GM23338 (cell line): ENCODE measurements at regions not wholly inside any gene's neighbourhood (a gene's known extent, or its start where the extent isn't known, plus 50 kb on each side); places are given as distances from the start of the nearest gene placed in this dataset.

Experiments
- ATAC-seq: fragments of 200-7000 bp; cut with Tn5 transposase; 3 replicates; pipeline ENCODE4 v1.9.1; 2020
- DNase-seq: peaks from one replicate; pipeline ENCODE4 v3.0.0-alpha.2; 2015; ENCODE audit warnings: low spot score
- H2AFZ ChIP-seq: fragments of 200-600 bp; sonication (generic); 2 replicates; pipeline ENCODE4 v1.8.0; 2016; ENCODE audit warnings: antibody characterized with exemption, mild to moderate bottlenecking, moderate library complexity
- H3F3A ChIP-seq: fragments of 200-600 bp; sonication (generic); replicated peaks from 2 replicates; pipeline ENCODE4 v1.8.0; 2017; ENCODE audit warnings: antibody characterized with exemption, mixed run types, low read depth
- H3K27ac ChIP-seq: fragments of 200-600 bp; sonication (generic); 2 replicates; pipeline ENCODE4 v1.6.1; 2016; ENCODE audit warnings: low read depth
- H3K27me3 ChIP-seq: fragments of 200-600 bp; sonication (generic); 2 replicates; pipeline ENCODE4 v1.8.0; 2016; ENCODE audit warnings: mild to moderate bottlenecking, mixed run types, moderate library complexity; ENCODE audit not compliant: insufficient read depth
- H3K36me3 ChIP-seq: fragments of 200-600 bp; sonication (generic); 2 replicates; pipeline ENCODE4 v1.8.0; 2016; ENCODE audit warnings: mild to moderate bottlenecking; ENCODE audit not compliant: insufficient read depth
- H3K4me1 ChIP-seq: fragments of 200-600 bp; sonication (generic); 2 replicates; pipeline ENCODE4 v1.8.0; 2016; ENCODE audit warnings: mild to moderate bottlenecking, moderate library complexity; ENCODE audit not compliant: insufficient read depth
- H3K4me2 ChIP-seq: fragments of 200-600 bp; sonication (generic); 2 replicates; pipeline ENCODE4 v1.7.1; 2017; ENCODE audit warnings: mixed run types
- H3K4me3 ChIP-seq: fragments of 200-600 bp; sonication (generic); 2 replicates; pipeline ENCODE4 v1.6.1; 2016; ENCODE audit warnings: mixed run types
- H3K79me2 ChIP-seq: fragments of 200-600 bp; sonication (generic); replicated peaks from 2 replicates; pipeline ENCODE4 v1.8.0; 2017; ENCODE audit warnings: mild to moderate bottlenecking; ENCODE audit not compliant: insufficient read depth
- H3K9me2 ChIP-seq: fragments of 200-600 bp; sonication (generic); 2 replicates; pipeline ENCODE4 v1.8.0; 2017; ENCODE audit not compliant: insufficient read depth
- H4K20me1 ChIP-seq: fragments of 200-600 bp; sonication (generic); replicated peaks from 2 replicates; pipeline ENCODE4 v1.8.0; 2017; ENCODE audit warnings: mild to moderate bottlenecking; ENCODE audit not compliant: insufficient read depth
- H3K27ac Mint-ChIP-seq: 2 replicates; pipeline ENCODE4 v1.8.0; 2020; ENCODE audit warnings: inconsistent platforms, mild to moderate bottlenecking, moderate library complexity, mixed read lengths
- H3K27me3 Mint-ChIP-seq: 3 replicates; pipeline ENCODE4 v1.8.0; 2022; ENCODE audit warnings: low read depth, mild to moderate bottlenecking, moderate library complexity, mixed read lengths, inconsistent platforms; ENCODE audit not compliant: insufficient read depth, poor library complexity
- H3K36me3 Mint-ChIP-seq: 3 replicates; pipeline ENCODE4 v1.8.0; 2021; ENCODE audit warnings: low read depth, mild to moderate bottlenecking, inconsistent platforms, moderate library complexity, mixed read lengths
- H3K4me1 Mint-ChIP-seq: 3 replicates; pipeline ENCODE4 v1.8.0; 2020; ENCODE audit warnings: mild to moderate bottlenecking, inconsistent platforms, mixed read lengths
- H3K4me3 Mint-ChIP-seq: 3 replicates; pipeline ENCODE4 v1.8.0; 2021; ENCODE audit warnings: moderate library complexity, mild to moderate bottlenecking, inconsistent platforms, mixed read lengths
- H3K9me3 Mint-ChIP-seq: 3 replicates; pipeline ENCODE4 v1.8.0; 2020; ENCODE audit warnings: moderate library complexity, mild to moderate bottlenecking, inconsistent platforms, mixed read lengths
- CREB1 ChIP-seq: fragments of 250-450 bp; sonication (Bioruptor Pico); IDR thresholded peaks from 2 replicates; pipeline ENCODE4 v1.5.0; 2020; ENCODE audit warnings: low read depth, mild to moderate bottlenecking, moderate library complexity
- EZH2 ChIP-seq: fragments of 200-600 bp; sonication (generic); IDR thresholded peaks from one replicate; pipeline ENCODE4 v1.8.0; 2017; ENCODE audit warnings: antibody characterized with exemption, mild to moderate bottlenecking, low read depth; ENCODE audit not compliant: unreplicated experiment
- EZH2phosphoT487 ChIP-seq: fragments of 200-600 bp; sonication (generic); IDR thresholded peaks from one replicate; pipeline ENCODE4 v1.8.1; 2018; ENCODE audit warnings: antibody characterized with exemption; ENCODE audit not compliant: unreplicated experiment
- JUNB ChIP-seq: IDR thresholded peaks from one replicate; pipeline ENCODE4 v1.6.1; 2016; ENCODE audit warnings: antibody characterized with exemption; ENCODE audit not compliant: unreplicated experiment
- NANOG ChIP-seq: IDR thresholded peaks from 2 replicates; pipeline ENCODE4 v1.6.1; 2016; ENCODE audit warnings: antibody characterized with exemption, borderline replicate concordance
- POLR2AphosphoS5 ChIP-seq: IDR thresholded peaks from 2 replicates; pipeline ENCODE4 v1.6.1; 2016; ENCODE audit warnings: antibody characterized with exemption, low read depth
- STAT1 ChIP-seq: IDR thresholded peaks from one replicate; pipeline ENCODE4 v1.6.1; 2016; ENCODE audit warnings: antibody characterized with exemption; ENCODE audit not compliant: unreplicated experiment
- ZNF114 ChIP-seq: fragments of 250-450 bp; sonication (Bioruptor Pico); IDR thresholded peaks from 2 replicates; pipeline ENCODE4 v1.5.0; 2020; ENCODE audit warnings: mild to moderate bottlenecking, moderate library complexity
- ZNF331 ChIP-seq: fragments of 250-450 bp; sonication (Bioruptor Pico); IDR thresholded peaks from 2 replicates; pipeline ENCODE4 v1.5.0; 2020; ENCODE audit warnings: low read depth, mild to moderate bottlenecking, moderate library complexity
- TF ChIP-seq, protein P1 (sequence below): fragments of 250-450 bp; sonication (Bioruptor Pico); IDR thresholded peaks from 2 replicates; pipeline ENCODE4 v1.5.0; 2020; ENCODE audit warnings: mild to moderate bottlenecking, moderate library complexity
- TF ChIP-seq, protein P2 (sequence below), 2 experiments: fragments of 200-600 bp in 1 of 2; sonication (generic) in 1 of 2; conservative IDR thresholded peaks; 2 replicates each; pipeline versions ENCODE4 v1.5.1 to v1.6.1; 2016 to 2017; ENCODE audit warnings: antibody characterized with exemption in 2 of 2, low read depth in 2 of 2, mild to moderate bottlenecking in 2 of 2, moderate library complexity in 1 of 2
- TF ChIP-seq, protein P3 (sequence below): IDR thresholded peaks from 2 replicates; pipeline ENCODE4 v1.6.1; 2016; ENCODE audit warnings: antibody characterized with exemption
- TF ChIP-seq, protein P4 (sequence below): IDR thresholded peaks from one replicate; pipeline ENCODE4 v1.6.1; 2018; ENCODE audit warnings: antibody characterized with exemption; ENCODE audit not compliant: unreplicated experiment

DNA sequence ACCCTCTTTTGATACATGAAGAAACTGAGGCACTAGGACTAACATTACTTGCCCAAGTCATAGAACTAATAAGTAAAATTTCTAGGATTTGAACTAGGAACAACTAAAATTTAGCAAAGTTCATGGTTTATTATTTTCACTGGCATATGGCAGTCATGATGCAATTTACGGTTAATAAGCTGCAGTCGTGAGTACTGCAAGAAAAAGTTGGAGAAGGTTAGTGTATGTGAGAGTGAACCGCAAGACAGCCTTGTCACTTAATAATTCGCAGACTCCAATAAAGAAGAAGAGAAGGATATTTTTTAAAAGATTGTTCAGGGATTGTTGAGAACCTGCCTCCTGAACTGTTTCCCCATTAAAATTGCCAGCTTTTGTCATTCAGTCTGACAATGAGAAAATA, 663.4 kb upstream of the TENM4 start (continued):
- TF ChIP-seq, protein P1, sequence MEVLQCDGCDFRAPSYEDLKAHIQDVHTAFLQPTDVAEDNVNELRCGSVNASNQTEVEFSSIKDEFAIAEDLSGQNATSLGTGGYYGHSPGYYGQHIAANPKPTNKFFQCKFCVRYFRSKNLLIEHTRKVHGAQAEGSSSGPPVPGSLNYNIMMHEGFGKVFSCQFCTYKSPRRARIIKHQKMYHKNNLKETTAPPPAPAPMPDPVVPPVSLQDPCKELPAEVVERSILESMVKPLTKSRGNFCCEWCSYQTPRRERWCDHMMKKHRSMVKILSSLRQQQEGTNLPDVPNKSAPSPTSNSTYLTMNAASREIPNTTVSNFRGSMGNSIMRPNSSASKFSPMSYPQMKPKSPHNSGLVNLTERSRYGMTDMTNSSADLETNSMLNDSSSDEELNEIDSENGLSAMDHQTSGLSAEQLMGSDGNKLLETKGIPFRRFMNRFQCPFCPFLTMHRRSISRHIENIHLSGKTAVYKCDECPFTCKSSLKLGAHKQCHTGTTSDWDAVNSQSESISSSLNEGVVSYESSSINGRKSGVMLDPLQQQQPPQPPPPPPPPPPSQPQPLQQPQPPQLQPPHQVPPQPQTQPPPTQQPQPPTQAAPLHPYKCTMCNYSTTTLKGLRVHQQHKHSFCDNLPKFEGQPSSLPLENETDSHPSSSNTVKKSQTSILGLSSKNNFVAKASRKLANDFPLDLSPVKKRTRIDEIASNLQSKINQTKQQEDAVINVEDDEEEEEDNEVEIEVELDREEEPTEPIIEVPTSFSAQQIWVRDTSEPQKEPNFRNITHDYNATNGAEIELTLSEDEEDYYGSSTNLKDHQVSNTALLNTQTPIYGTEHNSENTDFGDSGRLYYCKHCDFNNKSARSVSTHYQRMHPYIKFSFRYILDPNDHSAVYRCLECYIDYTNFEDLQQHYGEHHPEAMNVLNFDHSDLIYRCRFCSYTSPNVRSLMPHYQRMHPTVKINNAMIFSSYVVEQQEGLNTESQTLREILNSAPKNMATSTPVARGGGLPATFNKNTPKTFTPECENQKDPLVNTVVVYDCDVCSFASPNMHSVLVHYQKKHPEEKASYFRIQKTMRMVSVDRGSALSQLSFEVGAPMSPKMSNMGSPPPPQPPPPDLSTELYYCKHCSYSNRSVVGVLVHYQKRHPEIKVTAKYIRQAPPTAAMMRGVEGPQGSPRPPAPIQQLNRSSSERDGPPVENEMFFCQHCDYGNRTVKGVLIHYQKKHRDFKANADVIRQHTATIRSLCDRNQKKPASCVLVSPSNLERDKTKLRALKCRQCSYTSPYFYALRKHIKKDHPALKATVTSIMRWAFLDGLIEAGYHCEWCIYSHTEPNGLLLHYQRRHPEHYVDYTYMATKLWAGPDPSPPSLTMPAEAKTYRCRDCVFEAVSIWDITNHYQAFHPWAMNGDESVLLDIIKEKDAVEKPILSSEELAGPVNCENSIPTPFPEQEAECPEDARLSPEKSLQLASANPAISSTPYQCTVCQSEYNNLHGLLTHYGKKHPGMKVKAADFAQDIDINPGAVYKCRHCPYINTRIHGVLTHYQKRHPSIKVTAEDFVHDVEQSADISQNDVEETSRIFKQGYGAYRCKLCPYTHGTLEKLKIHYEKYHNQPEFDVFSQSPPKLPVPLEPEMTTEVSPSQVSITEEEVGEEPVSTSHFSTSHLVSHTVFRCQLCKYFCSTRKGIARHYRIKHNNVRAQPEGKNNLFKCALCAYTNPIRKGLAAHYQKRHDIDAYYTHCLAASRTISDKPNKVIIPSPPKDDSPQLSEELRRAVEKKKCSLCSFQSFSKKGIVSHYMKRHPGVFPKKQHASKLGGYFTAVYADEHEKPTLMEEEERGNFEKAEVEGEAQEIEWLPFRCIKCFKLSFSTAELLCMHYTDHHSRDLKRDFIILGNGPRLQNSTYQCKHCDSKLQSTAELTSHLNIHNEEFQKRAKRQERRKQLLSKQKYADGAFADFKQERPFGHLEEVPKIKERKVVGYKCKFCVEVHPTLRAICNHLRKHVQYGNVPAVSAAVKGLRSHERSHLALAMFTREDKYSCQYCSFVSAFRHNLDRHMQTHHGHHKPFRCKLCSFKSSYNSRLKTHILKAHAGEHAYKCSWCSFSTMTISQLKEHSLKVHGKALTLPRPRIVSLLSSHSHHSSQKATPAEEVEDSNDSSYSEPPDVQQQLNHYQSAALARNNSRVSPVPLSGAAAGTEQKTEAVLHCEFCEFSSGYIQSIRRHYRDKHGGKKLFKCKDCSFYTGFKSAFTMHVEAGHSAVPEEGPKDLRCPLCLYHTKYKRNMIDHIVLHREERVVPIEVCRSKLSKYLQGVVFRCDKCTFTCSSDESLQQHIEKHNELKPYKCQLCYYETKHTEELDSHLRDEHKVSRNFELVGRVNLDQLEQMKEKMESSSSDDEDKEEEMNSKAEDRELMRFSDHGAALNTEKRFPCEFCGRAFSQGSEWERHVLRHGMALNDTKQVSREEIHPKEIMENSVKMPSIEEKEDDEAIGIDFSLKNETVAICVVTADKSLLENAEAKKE (CRISPR knock-in tag): no peak
- TF ChIP-seq POLR2AphosphoS5: no peak

DNA sequence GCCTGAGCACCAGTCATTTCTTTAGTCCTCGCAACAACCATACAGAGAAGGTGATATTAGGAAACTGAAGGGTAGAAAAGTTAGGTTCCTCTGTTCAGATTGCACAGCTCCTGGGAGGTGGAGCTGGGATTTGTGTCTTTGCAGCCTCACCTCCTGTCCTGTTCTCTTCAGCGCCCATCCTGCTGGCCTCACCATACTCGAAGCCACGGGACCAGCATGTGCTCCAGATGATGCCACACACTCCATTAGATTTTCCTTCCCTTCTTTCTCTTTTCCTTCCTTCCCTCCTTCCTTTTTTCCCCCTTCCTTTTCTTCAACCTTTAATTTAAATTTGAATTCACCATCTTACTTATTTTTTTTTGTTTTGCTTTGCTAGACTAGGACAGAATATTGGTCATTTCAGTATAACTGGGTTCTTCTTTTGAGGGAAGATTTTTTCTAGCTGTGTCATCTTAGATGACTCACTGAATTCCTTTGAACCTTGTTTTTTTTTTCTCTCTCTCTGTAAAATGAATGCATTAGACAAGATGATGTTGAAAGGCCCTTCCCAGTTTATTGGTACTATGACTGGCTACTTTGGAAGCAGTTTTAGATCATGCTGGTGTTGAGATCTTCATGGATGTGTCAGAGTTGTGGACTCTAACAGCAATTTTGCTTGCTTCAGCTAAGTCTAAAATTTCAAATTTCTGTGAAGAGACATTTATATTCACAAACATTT, 662.5 kb upstream of the TENM4 start:
- Mint-ChIP-seq H3K27ac (no peak overlapping the region), H3K4me3 (no peak overlapping the region), H3K9me3 (no peaks in the 10 kb centered on the region), H3K27me3 (peaks cover 4% of the 10 kb centered on the region), H3K36me3 (no peaks in the 10 kb centered on the region), H3K4me1 (peaks cover 4% of the 10 kb centered on the region; the same call in 2 of the 3 replicates)
- Histone ChIP-seq H3K4me2 (no peak overlapping the region), H3K27ac (no peak overlapping the region), H4K20me1 (no peaks in the 10 kb centered on the region), H3K9me2 (peaks cover 7% of the 10 kb centered on the region; the same call in 1 of the 2 replicates), H3K27me3 (no peaks in the 10 kb centered on the region), H3K36me3 (no peaks in the 10 kb centered on the region), H3K79me2 (no peaks in the 10 kb centered on the region), H3K4me3 (no peak overlapping the region), H3F3A (no peaks in the 10 kb centered on the region), H3K4me1 (no peaks in the 10 kb centered on the region), H2AFZ (no peak overlapping the region)
- no peak for DNase-seq
- no peak for ATAC-seq
- TF ChIP-seq ZNF331 (CRISPR knock-in tag): no peak
- TF ChIP-seq, protein P2, sequence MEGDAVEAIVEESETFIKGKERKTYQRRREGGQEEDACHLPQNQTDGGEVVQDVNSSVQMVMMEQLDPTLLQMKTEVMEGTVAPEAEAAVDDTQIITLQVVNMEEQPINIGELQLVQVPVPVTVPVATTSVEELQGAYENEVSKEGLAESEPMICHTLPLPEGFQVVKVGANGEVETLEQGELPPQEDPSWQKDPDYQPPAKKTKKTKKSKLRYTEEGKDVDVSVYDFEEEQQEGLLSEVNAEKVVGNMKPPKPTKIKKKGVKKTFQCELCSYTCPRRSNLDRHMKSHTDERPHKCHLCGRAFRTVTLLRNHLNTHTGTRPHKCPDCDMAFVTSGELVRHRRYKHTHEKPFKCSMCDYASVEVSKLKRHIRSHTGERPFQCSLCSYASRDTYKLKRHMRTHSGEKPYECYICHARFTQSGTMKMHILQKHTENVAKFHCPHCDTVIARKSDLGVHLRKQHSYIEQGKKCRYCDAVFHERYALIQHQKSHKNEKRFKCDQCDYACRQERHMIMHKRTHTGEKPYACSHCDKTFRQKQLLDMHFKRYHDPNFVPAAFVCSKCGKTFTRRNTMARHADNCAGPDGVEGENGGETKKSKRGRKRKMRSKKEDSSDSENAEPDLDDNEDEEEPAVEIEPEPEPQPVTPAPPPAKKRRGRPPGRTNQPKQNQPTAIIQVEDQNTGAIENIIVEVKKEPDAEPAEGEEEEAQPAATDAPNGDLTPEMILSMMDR (conservative IDR thresholded peaks at IDR 0.05; ENCODE audit: low read depth in 2 of 2): no peak
- no peak for TF ChIP-seq CREB1 (CRISPR knock-in tag)
- no peak for TF ChIP-seq EZH2
- TF ChIP-seq, protein P3, sequence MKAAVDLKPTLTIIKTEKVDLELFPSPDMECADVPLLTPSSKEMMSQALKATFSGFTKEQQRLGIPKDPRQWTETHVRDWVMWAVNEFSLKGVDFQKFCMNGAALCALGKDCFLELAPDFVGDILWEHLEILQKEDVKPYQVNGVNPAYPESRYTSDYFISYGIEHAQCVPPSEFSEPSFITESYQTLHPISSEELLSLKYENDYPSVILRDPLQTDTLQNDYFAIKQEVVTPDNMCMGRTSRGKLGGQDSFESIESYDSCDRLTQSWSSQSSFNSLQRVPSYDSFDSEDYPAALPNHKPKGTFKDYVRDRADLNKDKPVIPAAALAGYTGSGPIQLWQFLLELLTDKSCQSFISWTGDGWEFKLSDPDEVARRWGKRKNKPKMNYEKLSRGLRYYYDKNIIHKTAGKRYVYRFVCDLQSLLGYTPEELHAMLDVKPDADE: no peak
- TF ChIP-seq EZH2phosphoT487: no peak
- TF ChIP-seq JUNB: no peak
- TF ChIP-seq STAT1: no peak
- TF ChIP-seq, protein P4, sequence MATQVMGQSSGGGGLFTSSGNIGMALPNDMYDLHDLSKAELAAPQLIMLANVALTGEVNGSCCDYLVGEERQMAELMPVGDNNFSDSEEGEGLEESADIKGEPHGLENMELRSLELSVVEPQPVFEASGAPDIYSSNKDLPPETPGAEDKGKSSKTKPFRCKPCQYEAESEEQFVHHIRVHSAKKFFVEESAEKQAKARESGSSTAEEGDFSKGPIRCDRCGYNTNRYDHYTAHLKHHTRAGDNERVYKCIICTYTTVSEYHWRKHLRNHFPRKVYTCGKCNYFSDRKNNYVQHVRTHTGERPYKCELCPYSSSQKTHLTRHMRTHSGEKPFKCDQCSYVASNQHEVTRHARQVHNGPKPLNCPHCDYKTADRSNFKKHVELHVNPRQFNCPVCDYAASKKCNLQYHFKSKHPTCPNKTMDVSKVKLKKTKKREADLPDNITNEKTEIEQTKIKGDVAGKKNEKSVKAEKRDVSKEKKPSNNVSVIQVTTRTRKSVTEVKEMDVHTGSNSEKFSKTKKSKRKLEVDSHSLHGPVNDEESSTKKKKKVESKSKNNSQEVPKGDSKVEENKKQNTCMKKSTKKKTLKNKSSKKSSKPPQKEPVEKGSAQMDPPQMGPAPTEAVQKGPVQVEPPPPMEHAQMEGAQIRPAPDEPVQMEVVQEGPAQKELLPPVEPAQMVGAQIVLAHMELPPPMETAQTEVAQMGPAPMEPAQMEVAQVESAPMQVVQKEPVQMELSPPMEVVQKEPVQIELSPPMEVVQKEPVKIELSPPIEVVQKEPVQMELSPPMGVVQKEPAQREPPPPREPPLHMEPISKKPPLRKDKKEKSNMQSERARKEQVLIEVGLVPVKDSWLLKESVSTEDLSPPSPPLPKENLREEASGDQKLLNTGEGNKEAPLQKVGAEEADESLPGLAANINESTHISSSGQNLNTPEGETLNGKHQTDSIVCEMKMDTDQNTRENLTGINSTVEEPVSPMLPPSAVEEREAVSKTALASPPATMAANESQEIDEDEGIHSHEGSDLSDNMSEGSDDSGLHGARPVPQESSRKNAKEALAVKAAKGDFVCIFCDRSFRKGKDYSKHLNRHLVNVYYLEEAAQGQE: no peak
- no peak for TF ChIP-seq ZNF114
- no peak for TF ChIP-seq NANOG
